Skeletal muscle satellite cell (primary cell): ENCODE measurements at regions not wholly inside any gene's neighbourhood (a gene's known extent, or its start where the extent isn't known, plus 50 kb on each side); places are given as distances from the start of the nearest gene placed in this dataset.

Source experiments
- H3K27me3 ChIP-seq: 2 replicates; pipeline ENCODE4 v1.7.0; 2013; ENCODE audit warnings: low read length; ENCODE audit not compliant: control insufficient read depth, insufficient read depth
- H3K36me3 ChIP-seq: 2 replicates; pipeline ENCODE4 v1.7.0; 2013; ENCODE audit warnings: mild to moderate bottlenecking, control low read depth, low read length; ENCODE audit not compliant: insufficient read depth
- H3K4me1 ChIP-seq: 2 replicates; pipeline ENCODE4 v1.7.0; 2013; ENCODE audit warnings: low read length; ENCODE audit not compliant: control insufficient read depth, insufficient read depth
- H3K4me2 ChIP-seq: 2 replicates; pipeline ENCODE4 v1.7.0; 2013; ENCODE audit warnings: mild to moderate bottlenecking, low read length
- H3K4me3 ChIP-seq: 2 replicates; pipeline ENCODE4 v1.7.0; 2013; ENCODE audit warnings: low read length
- H3K9ac ChIP-seq: 2 replicates; pipeline ENCODE4 v1.7.0; 2013; ENCODE audit warnings: mild to moderate bottlenecking, low read depth, low read length, moderate library complexity
- H3K9me3 ChIP-seq: replicated peaks from 2 replicates; pipeline ENCODE4 v1.7.0; 2013; ENCODE audit warnings: mild to moderate bottlenecking, control low read depth, low read length

DNA sequence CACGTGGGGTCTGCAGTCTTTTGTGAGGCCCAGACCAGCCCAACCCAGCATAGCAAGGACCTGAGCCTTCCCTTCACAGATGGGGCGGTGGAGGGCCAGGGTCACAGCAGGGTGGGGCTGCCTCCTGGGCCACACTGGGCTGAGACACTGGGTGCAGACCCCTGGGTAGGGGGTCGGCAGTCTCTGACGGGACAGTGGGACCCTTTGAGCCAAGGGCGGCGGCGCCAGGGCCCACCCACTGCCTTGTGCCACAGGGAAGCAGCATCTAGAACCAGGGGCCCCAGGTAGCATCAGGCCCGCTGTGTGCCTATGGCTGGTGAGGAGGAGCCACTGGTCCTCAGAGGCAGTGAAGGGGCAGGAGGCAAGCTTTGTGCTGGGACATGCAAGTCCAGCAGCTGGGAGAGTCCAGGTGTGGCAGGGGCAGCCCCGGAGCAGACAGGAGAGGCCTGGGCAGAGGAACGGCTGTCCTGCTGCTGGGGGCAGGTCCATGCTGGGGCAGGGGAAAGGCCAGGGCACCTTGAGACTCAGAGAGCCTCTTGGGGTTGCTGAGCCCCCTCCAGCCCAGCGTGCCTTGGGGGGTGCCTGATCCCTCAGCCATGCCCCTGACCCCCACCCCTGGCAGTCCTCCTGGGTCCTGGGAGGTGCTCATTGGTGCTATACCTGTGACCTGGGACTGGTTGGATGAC lies 131.3 kb upstream of the NKX1-1 start:
- Histone ChIP-seq H3K4me2 (no peak overlapping the region), H3K4me3 (no peak overlapping the region), H3K4me1 (no peaks in the 10 kb centered on the region), H3K36me3 (no peaks in the 10 kb centered on the region), H3K9ac (no peak overlapping the region), H3K27me3 (peaks cover 30% of the 10 kb centered on the region), H3K9me3 (no peaks in the 10 kb centered on the region)

- Histone ChIP-seq H3K9ac (no peak overlapping the region), H3K4me3 (no peak overlapping the region), H3K36me3 (no peaks in the 10 kb centered on the region), H3K9me3 (no peaks in the 10 kb centered on the region), H3K4me1 (no peaks in the 10 kb centered on the region), H3K4me2 (no peak overlapping the region), H3K27me3 (peaks cover 34% of the 10 kb centered on the region)
Measured at GRCh38 chr4:1536579-1537409, 130.6 kb upstream of the NKX1-1 start.

DNA sequence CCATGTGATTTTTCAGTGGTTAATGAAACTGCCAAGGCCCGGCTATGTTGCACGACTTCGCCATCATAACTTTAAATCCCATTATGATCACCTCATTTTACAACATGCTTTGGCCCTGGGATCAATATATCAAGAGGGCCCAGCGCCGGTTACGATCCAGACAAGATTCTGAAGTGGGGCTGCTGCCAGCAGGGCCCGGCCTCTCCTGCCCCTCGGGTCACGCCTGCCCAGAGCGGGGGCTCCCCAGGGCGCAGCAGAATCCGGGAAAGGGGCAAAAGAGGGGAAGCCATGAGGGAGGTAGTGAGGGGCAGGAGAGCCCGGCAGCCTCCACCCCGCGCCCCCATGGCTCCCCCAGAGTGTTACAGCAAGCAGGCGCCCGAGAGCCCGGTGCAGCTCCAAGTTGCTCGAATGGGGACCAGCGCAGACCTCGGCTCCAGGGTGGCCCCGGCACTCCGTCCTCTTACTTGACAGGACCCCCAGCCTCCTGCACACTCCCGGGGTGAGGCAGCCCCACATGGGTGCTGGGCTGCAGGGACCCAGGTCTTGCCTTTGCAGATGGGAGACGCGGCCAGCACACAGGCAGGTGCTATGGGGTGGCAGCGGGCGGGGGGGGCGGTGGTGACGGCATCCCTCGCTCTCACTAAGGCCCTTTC lies 129.8 kb upstream of the NKX1-1 start:
- Histone ChIP-seq H3K4me1 (no peaks in the 10 kb centered on the region), H3K9me3 (no peaks in the 10 kb centered on the region), H3K27me3 (peaks cover 41% of the 10 kb centered on the region), H3K36me3 (no peaks in the 10 kb centered on the region), H3K4me2 (no peak overlapping the region), H3K9ac (no peak overlapping the region), H3K4me3 (no peak overlapping the region)

GRCh38 chr4:1534876-1535526 lies 128.8 kb upstream of the NKX1-1 start:
- no peak overlapping the region for H3K9ac ChIP-seq
- no peak overlapping the region for H3K4me3 ChIP-seq
- H3K27me3 ChIP-seq: peaks cover 46% of the 10 kb centered on the region
- H3K9me3 ChIP-seq: no peaks in the 10 kb centered on the region
- no peaks in the 10 kb centered on the region for H3K4me1 ChIP-seq
- no peak overlapping the region for H3K4me2 ChIP-seq
- H3K36me3 ChIP-seq: no peaks in the 10 kb centered on the region

- Histone ChIP-seq H3K27me3 (peaks cover 50% of the 10 kb centered on the region), H3K4me3 (no peak overlapping the region)
Measured at GRCh38 chr4:1534095-1534872, 128.0 kb upstream of the NKX1-1 start.

DNA sequence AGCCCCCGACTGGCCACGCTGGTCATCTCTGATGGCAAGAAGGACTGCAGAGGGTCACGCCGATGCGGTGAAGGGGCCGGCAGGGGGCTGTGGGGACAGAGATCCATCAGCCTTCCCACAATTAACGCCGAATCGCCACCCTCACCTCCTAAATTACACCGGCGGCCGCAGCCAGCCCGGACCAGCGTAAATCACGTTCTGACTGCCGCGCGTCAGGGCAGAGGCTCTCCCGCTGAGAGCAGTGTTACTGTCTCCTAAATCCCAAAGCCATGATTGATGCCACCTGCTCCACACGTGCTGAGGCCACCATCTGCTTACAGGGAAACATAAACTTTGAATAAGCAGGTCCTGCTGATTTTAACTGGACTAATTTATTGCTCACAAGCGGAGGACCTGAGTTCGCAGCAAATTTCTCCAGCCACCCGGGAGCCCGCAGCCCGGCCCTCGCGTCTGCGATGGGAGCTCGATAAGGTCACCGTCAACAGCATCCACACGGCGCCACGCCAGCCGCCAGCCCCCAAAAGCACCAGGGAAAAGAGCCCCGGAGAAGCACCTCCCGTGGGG lies 127.3 kb upstream of the NKX1-1 start:
- H3K36me3 ChIP-seq: no peaks in the 10 kb centered on the region
- no peaks in the 10 kb centered on the region for H3K9me3 ChIP-seq
- H3K4me3 ChIP-seq: no peak overlapping the region
- H3K27me3 ChIP-seq: peaks cover 50% of the 10 kb centered on the region
- H3K9ac ChIP-seq: no peak overlapping the region
- H3K4me1 ChIP-seq: no peaks in the 10 kb centered on the region
- no peak overlapping the region for H3K4me2 ChIP-seq

More at GRCh38 chr4:1534095-1534872, 128.0 kb upstream of the NKX1-1 start:
- H3K9me3 ChIP-seq: no peaks in the 10 kb centered on the region
- no peak overlapping the region for H3K9ac ChIP-seq
- H3K4me2 ChIP-seq: no peak overlapping the region
- H3K36me3 ChIP-seq: no peaks in the 10 kb centered on the region
- H3K4me1 ChIP-seq: no peaks in the 10 kb centered on the region

DNA sequence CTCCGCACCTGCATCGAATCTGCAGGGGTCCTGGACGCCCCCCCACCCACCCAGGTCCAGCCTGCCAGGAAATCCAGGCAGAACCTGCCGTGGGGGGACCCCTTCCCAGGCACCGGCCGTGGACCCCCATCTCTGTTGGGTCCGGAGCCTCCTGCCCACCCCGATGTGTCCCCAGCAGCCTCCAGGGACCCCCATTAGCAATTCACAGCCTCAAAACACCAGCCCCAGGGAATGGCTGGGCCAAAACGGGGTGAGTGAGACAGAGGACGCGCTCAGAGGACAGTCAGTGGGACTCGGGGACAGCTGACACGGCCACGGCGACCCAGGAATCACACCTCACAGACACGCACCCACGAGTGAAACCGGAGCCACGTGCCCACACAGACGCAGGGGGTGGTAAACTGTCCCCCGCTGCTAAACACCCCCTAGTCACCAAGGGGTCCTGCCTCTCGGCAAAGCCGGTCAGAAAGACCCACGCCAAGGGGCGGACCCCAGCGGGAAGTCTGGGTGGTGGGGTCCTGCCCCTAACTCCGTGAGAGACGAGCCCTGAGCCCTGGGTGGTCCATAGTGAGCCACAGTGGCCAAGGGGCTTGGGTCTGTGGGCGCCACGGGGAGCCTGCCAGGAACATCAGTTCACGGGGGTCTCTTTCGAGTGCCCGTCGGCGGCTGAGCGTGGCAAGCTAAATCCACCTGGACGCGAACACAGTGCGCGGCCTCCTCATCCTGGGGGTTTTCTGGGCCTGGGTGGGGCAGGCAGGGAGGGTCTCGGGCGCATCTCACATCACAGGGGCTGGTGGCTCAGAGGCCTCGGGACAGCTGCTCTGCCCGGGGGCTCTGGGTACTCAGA lies 126.5 kb upstream of the NKX1-1 start:
- no peaks in the 10 kb centered on the region for H3K36me3 ChIP-seq
- H3K27me3 ChIP-seq: peaks cover 57% of the 10 kb centered on the region
- H3K9me3 ChIP-seq: no peaks in the 10 kb centered on the region
- H3K9ac ChIP-seq: no peak overlapping the region
- no peak overlapping the region for H3K4me2 ChIP-seq
- H3K4me3 ChIP-seq: no peak overlapping the region
- no peaks in the 10 kb centered on the region for H3K4me1 ChIP-seq

DNA sequence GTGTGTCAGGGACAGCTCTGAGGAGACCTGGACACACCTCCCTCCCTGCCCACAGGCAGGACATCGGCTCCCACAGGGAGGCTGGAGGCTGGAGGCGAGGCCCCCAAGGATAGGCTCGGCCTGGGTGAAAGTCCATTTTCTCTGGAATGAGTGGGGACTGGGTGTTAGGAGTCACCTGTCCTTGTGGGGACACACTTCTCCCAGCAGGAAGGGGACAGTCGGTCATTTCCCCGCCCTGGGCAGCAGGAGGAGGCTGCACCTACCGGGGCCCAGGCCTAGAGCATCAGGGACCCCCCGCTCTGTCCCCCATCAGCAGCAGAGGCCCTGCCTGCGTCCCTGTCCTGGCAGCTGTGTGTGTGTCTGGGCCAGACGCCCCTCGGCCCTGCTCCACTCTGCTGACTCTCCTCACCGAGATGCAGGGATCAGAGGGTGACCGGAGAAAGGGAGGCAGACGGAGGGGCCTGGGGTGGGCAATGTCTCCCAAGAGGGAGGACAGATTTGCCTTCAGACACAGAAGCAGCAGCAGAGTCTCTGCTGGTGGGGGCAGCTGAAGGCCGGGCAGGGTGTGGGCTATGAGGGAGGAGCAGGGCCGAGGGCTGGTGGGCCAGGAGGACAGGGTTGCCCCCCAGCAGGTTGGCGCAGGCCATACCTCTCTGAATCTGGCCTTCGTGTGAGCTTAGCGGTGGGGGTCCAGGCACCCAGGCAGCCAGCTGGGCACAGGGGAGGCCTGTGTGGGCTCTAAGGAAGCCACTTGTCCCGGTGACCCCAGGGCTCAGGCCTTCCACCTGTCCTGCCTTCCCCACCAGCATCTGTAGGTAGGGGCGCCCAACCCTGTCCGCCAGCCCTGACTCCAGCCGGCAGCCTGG lies 125.7 kb upstream of the NKX1-1 start:
- Histone ChIP-seq H3K4me2 (no peak overlapping the region), H3K9me3 (no peaks in the 10 kb centered on the region), H3K9ac (no peak overlapping the region), H3K27me3 (peaks cover 65% of the 10 kb centered on the region), H3K4me1 (no peaks in the 10 kb centered on the region), H3K4me3 (no peak overlapping the region), H3K36me3 (no peaks in the 10 kb centered on the region)

DNA sequence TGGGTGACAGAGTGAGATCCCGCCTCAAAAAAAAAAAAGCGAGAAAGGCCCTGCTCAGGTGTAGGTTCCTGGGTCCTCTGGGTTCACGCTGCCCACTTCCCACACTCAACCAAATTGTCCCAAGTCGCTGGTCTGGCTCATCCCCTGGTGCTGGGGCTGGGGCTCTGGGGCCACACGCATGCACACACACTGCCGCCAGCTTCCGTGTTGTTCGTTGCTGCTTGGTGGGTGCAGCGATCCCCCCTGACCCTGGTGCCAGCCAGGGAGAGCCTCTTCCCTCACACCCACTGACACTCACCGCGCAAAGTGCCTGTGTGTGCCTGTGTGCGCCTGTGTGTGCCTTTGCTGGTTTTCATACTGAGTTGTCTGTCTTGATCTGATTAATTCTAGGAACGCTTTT lies 124.1 kb upstream of the NKX1-1 start:
- Histone ChIP-seq H3K4me2 (no peak overlapping the region), H3K36me3 (no peaks in the 10 kb centered on the region), H3K4me3 (no peak overlapping the region), H3K4me1 (no peaks in the 10 kb centered on the region), H3K9me3 (no peaks in the 10 kb centered on the region), H3K27me3 (peaks cover 74% of the 10 kb centered on the region), H3K9ac (no peak overlapping the region)
